ENCODE measurements at regions not wholly inside any gene's neighbourhood (a gene's known extent, or its start where the extent isn't known, plus 50 kb on each side); places are given as distances from the start of the nearest gene placed in this dataset.

- CTCF ChIA-PET: no interaction called here
These were observed 396.5 kb downstream of the ZNF608 start for GRCh38 chr5:124349931-124350330.

GRCh38 chr5:124343451-124343867, 403.0 kb downstream of the ZNF608 start:
- ChIA-PET POLR2A (no interaction called here), CTCF (no interaction called here)

More at GRCh38 chr5:124349931-124350330, 396.5 kb downstream of the ZNF608 start:
- POLR2A ChIA-PET: no interaction called here

GRCh38 chr5:124342986-124343385, 403.5 kb downstream of the ZNF608 start:
- ChIA-PET CTCF (no interaction called here), POLR2A (no interaction called here)

GRCh38 chr5:124342584-124342983, 403.9 kb downstream of the ZNF608 start:
- POLR2A ChIA-PET: no interaction called here
- CTCF ChIA-PET: no interaction called here

GRCh38 chr5:124342027-124342471, 404.4 kb downstream of the ZNF608 start:
- POLR2A ChIA-PET: no interaction called here
- CTCF ChIA-PET: no interaction called here

- CTCF ChIA-PET: no interaction called here
- POLR2A ChIA-PET: no interaction called here
These were observed 405.2 kb downstream of the ZNF608 start for GRCh38 chr5:124341066-124341858.

- CTCF ChIA-PET: no interaction called here
- POLR2A ChIA-PET: no interaction called here
These were observed 408.4 kb downstream of the ZNF608 start for GRCh38 chr5:124337996-124338395.

GRCh38 chr5:124333298-124333979, 413.0 kb downstream of the ZNF608 start:
- CTCF ChIA-PET: no interaction called here
- POLR2A ChIA-PET: no interaction called here

- CTCF ChIA-PET: no interaction called here
- POLR2A ChIA-PET: no interaction called here
These were observed 414.2 kb downstream of the ZNF608 start for GRCh38 chr5:124332273-124332672.

GRCh38 chr5:124330595-124331220, 415.7 kb downstream of the ZNF608 start:
- POLR2A ChIA-PET: no interaction called here
- CTCF ChIA-PET: no interaction called here

- ChIA-PET CTCF (no interaction called here), POLR2A (no interaction called here)
These were observed 418.2 kb downstream of the ZNF608 start for GRCh38 chr5:124328201-124328600.

- ChIA-PET POLR2A (no interaction called here), CTCF (no interaction called here)
These were observed 427.8 kb downstream of the ZNF608 start for GRCh38 chr5:124318661-124319060.

GRCh38 chr5:124317451-124317850, 429.0 kb downstream of the ZNF608 start:
- CTCF ChIA-PET: no interaction called here
- POLR2A ChIA-PET: no interaction called here

GRCh38 chr5:124315741-124316415, 430.6 kb downstream of the ZNF608 start:
- POLR2A ChIA-PET: no interaction called here
- CTCF ChIA-PET: no interaction called here

GRCh38 chr5:124310453-124310852, 436.0 kb downstream of the ZNF608 start:
- POLR2A ChIA-PET: no interaction called here

GRCh38 chr5:124309241-124309980, 437.0 kb downstream of the ZNF608 start:
- ChIA-PET POLR2A (no interaction called here), CTCF (no interaction called here)

More at GRCh38 chr5:124310453-124310852, 436.0 kb downstream of the ZNF608 start:
- CTCF ChIA-PET: no interaction called here

GRCh38 chr5:124303366-124303765, 443.1 kb downstream of the ZNF608 start:
- ChIA-PET POLR2A (no interaction called here), CTCF (no interaction called here)

- POLR2A ChIA-PET: no interaction called here
- CTCF ChIA-PET: no interaction called here
These were observed 443.9 kb downstream of the ZNF608 start for GRCh38 chr5:124302533-124302932.

- ChIA-PET CTCF (no interaction called here), POLR2A (no interaction called here)
These were observed 444.6 kb downstream of the ZNF608 start for GRCh38 chr5:124301850-124302249.
